OCI-LY1 (cell line): ENCODE measurements at regions not wholly inside any gene's neighbourhood (a gene's known extent, or its start where the extent isn't known, plus 50 kb on each side); places are given as distances from the start of the nearest gene placed in this dataset.

ENCODE experiments used
- CTCF ChIP-seq: fragments of 200-600 bp; sonication (generic), shearing (Covaris generic); IDR thresholded peaks from 2 replicates; pipeline ENCODE4 v1.5.1; 2017; ENCODE audit warnings: mild to moderate bottlenecking, antibody characterized with exemption, low read length, moderate library complexity, mixed read lengths
- EZH2 ChIP-seq: fragments of 200-600 bp; sonication (generic), shearing (Covaris generic); IDR thresholded peaks from 2 replicates; pipeline ENCODE4 v1.8.0; 2017; ENCODE audit warnings: borderline replicate concordance, mixed run types, mild to moderate bottlenecking, antibody characterized with exemption, low read length, moderate library complexity, mixed read lengths

GRCh38 chr14:27506272-27506671 lies 908.4 kb upstream of the NOVA1 start:
- TF ChIP-seq CTCF = peak; percentile 8; the same call in 1 of the 2 replicates
- TF ChIP-seq EZH2 = no peak
